Progenitor cell of endocrine pancreas (in vitro differentiated cells): ENCODE measurements at regions not wholly inside any gene's neighbourhood (a gene's known extent, or its start where the extent isn't known, plus 50 kb on each side); places are given as distances from the start of the nearest gene placed in this dataset.

Experiments used
- DNase-seq: peaks from one replicate; pipeline ENCODE4 v3.0.0; 2021; ENCODE audit warnings: low spot score; ENCODE audit not compliant: unreplicated experiment
- H3K27ac Mint-ChIP-seq: 2 replicates; pipeline ENCODE4 v1.8.0; 2021; ENCODE audit warnings: mild to moderate bottlenecking, moderate library complexity, mixed read lengths
- H3K27me3 Mint-ChIP-seq: 2 replicates; pipeline ENCODE4 v1.8.0; 2021; ENCODE audit warnings: mixed read lengths
- H3K36me3 Mint-ChIP-seq: 2 replicates; pipeline ENCODE4 v1.8.0; 2022; ENCODE audit warnings: mixed read lengths; ENCODE audit not compliant: insufficient read depth
- H3K4me1 Mint-ChIP-seq: 2 replicates; pipeline ENCODE4 v1.8.0; 2021; ENCODE audit warnings: low read depth, mixed read lengths
- H3K4me3 Mint-ChIP-seq: 2 replicates; pipeline ENCODE4 v1.8.0; 2021; ENCODE audit warnings: low read depth, mild to moderate bottlenecking, moderate library complexity, mixed read lengths
- H3K9me3 Mint-ChIP-seq: 2 replicates; pipeline ENCODE4 v1.8.0; 2021; ENCODE audit warnings: low read depth, mixed read lengths
- CTCF ChIP-seq: fragments of 200-600 bp; sonication (generic); IDR thresholded peaks from one replicate; pipeline ENCODE4 v1.5.0; 2021; ENCODE audit warnings: antibody characterized with exemption, mild to moderate bottlenecking; ENCODE audit not compliant: unreplicated experiment

- no peaks in the 10 kb centered on the region for H3K27me3 Mint-ChIP-seq
- no peak overlapping the region for H3K4me3 Mint-ChIP-seq
- no peak overlapping the region for H3K27ac Mint-ChIP-seq
- no peaks in the 10 kb centered on the region for H3K36me3 Mint-ChIP-seq
- TF ChIP-seq CTCF, result no peak
- DNase-seq, result no peak
- H3K9me3 Mint-ChIP-seq, result no peaks in the 10 kb centered on the region
- peaks cover 13% of the 10 kb centered on the region for H3K4me1 Mint-ChIP-seq
Observed at GRCh38 chr7:47215640-47216039, 366.3 kb downstream of the TNS3 start.

GRCh38 chr7:47215049-47215448 lies 366.9 kb downstream of the TNS3 start:
- H3K27ac Mint-ChIP-seq, result no peak overlapping the region
- H3K27me3 Mint-ChIP-seq, result no peaks in the 10 kb centered on the region
- DNase-seq, result no peak
- no peak for TF ChIP-seq CTCF
- H3K9me3 Mint-ChIP-seq, result peaks cover 2% of the 10 kb centered on the region
- no peak overlapping the region for H3K4me3 Mint-ChIP-seq
- H3K4me1 Mint-ChIP-seq, result peaks cover 13% of the 10 kb centered on the region
- H3K36me3 Mint-ChIP-seq, result no peaks in the 10 kb centered on the region

DNA sequence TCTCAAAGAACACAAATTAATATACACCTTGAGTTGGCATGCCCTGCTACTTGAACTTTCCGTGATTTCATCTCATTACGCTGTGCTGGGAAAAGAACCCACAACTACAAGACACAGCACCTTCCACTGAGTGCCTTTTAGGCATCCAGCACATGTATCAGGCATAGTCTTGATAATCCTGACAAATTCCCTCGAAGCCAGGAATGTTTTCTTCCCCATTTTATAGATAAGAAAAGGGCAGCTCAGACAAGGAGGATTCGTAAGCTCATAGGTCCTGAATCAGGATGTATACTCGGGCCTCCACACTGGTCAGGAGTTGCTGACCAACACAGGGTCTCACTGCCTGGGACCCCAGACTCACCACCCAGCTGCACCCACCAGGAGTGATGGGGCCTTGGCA lies 368.6 kb downstream of the TNS3 start:
- Mint-ChIP-seq H3K27ac (no peak overlapping the region), H3K27me3 (no peaks in the 10 kb centered on the region), H3K36me3 (no peaks in the 10 kb centered on the region), H3K9me3 (peaks cover 3% of the 10 kb centered on the region), H3K4me3 (no peak overlapping the region), H3K4me1 (peaks cover 13% of the 10 kb centered on the region)
- no peak for TF ChIP-seq CTCF
- DNase-seq, result no peak

DNA sequence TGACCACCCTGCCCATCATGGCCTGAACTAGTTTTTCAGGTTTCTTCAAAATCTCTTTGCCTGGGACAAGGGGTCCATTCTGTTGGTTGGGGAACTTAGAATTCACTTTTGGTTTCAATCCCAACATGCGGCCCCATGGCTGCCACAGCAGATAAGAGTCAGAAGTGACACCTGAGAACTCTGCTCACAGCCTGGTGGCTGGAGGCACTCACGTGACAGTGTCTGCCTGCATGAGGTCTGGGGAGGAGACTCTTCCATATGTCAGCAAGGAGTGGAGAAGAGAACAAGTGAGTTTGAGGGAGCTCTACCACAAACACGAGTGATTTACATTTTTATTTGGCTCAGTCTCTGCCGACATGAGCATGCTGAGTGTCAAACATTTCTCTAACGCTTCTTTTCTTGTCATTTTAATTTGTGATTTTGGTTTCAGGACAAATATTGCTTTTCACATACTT lies 370.4 kb downstream of the TNS3 start:
- TF ChIP-seq CTCF, result no peak
- peaks cover 3% of the 10 kb centered on the region for H3K9me3 Mint-ChIP-seq
- H3K4me3 Mint-ChIP-seq, result no peak overlapping the region
- DNase-seq, result no peak
- H3K27me3 Mint-ChIP-seq, result no peaks in the 10 kb centered on the region
- no peak overlapping the region for H3K27ac Mint-ChIP-seq
- H3K36me3 Mint-ChIP-seq, result no peaks in the 10 kb centered on the region
- H3K4me1 Mint-ChIP-seq, result peaks cover 11% of the 10 kb centered on the region

GRCh38 chr7:47210281-47210854 lies 371.5 kb downstream of the TNS3 start:
- TF ChIP-seq CTCF, result no peak
- H3K27ac Mint-ChIP-seq, result no peak overlapping the region
- no peaks in the 10 kb centered on the region for H3K27me3 Mint-ChIP-seq
- H3K36me3 Mint-ChIP-seq, result no peaks in the 10 kb centered on the region
- no peak for DNase-seq
- peaks cover 11% of the 10 kb centered on the region for H3K4me1 Mint-ChIP-seq
- H3K4me3 Mint-ChIP-seq, result no peak overlapping the region
- H3K9me3 Mint-ChIP-seq, result peaks cover 3% of the 10 kb centered on the region
